ENCODE measurements at regions not wholly inside any gene's neighbourhood (a gene's known extent, or its start where the extent isn't known, plus 50 kb on each side); places are given as distances from the start of the nearest gene placed in this dataset.

GRCh38 chr4:60809486-60809800 lies 390.7 kb upstream of the ADGRL3 start:
- TF ChIP-seq CTCF (IDR thresholded peaks at IDR 0.05; ENCODE audit: insufficient read depth, low read depth, low read length): no peak
- TF ChIP-seq EZH2 (IDR thresholded peaks at IDR 0.05; ENCODE audit: insufficient read depth, low read length): no peak

Data from astrocyte (in vitro differentiated cells and primary cell).